Endothelial cell of umbilical vein (primary cell): ENCODE measurements at regions not wholly inside any gene's neighbourhood (a gene's known extent, or its start where the extent isn't known, plus 50 kb on each side); places are given as distances from the start of the nearest gene placed in this dataset.

ENCODE experiments used
- BruUV-seq: library from RNA; stranded (reverse); fragments of 400-500 nt; replicated peaks from 2 replicates; lab custom pipeline; 2021; lab: Mats Ljungman, UMichigan
- CTCF ChIA-PET: fragments of 300-600, 350-600 bp; sonication (Branson Sonifier 250); formaldehyde crosslinking; loops from one replicate; lab custom pipeline; 2021; ENCODE audit warnings: antibody characterized with exemption, inconsistent platforms; lab: Charles Lee
- POLR2A ChIA-PET: fragments of 300-600, 350-600 bp; sonication (Branson Sonifier 250); formaldehyde crosslinking; loops from one replicate; lab custom pipeline; 2021; ENCODE audit warnings: antibody characterized with exemption, inconsistent platforms; lab: Charles Lee
- DNase-seq: peaks from one replicate; pipeline ENCODE4 v3.0.0-alpha.2; 2011; ENCODE audit warnings: low read depth, low spot score
- FAIRE-seq: peaks from 2 replicates; lab custom pipeline; 2011; peaks lifted over from hg19 to GRCh38; lab: Jason Lieb, UNC
- H2AFZ ChIP-seq: 2 replicates; pipeline ENCODE4 v1.6.0; 2012; ENCODE audit warnings: low read depth, low read length, control low read depth, inconsistent platforms
- H3K27ac ChIP-seq: 2 replicates; pipeline ENCODE4 v1.5.1; 2011; ENCODE audit warnings: low read depth, mild to moderate bottlenecking, control low read depth, low read length, moderate library complexity; ENCODE audit not compliant: insufficient read depth
- H3K27me3 ChIP-seq, 2 experiments: 2 replicates each; pipeline versions ENCODE4 v1.6.0 to v1.6.1; 2011; ENCODE audit warnings: low read length in 2 of 2, mixed read lengths in 1 of 2; ENCODE audit not compliant: control insufficient read depth in 2 of 2, insufficient read depth in 2 of 2
- H3K36me3 ChIP-seq, 2 experiments: 2 replicates in 1 of 2; 3 replicates in 1 of 2; pipeline ENCODE4 v1.5.1; 2011; ENCODE audit warnings: low read length in 2 of 2, mild to moderate bottlenecking in 1 of 2, moderate library complexity in 1 of 2; ENCODE audit not compliant: control insufficient read depth in 2 of 2, insufficient read depth in 2 of 2; ENCODE audit errors: extremely low read depth in 1 of 2
- H3K4me1 ChIP-seq: 3 replicates; pipeline ENCODE4 v1.5.1; 2011; ENCODE audit warnings: mild to moderate bottlenecking, low read length; ENCODE audit not compliant: control insufficient read depth, insufficient read depth; ENCODE audit errors: extremely low read depth
- H3K4me2 ChIP-seq: 2 replicates; pipeline ENCODE4 v1.6.1; 2011; ENCODE audit warnings: low read length, control low read depth, mixed read lengths; ENCODE audit not compliant: insufficient read depth
- H3K4me3 ChIP-seq, 3 experiments: fragments of 200-600 bp in 1 of 3; sonication (generic), shearing (Covaris generic) in 1 of 3; replicated peaks in 1 of 3; 2 replicates each; pipeline ENCODE4 v1.5.1; 2011 to 2016; ENCODE audit warnings: control low read depth in 3 of 3, low read length in 3 of 3, mild to moderate bottlenecking in 2 of 3, inconsistent platforms in 1 of 3, low read depth in 1 of 3, moderate library complexity in 1 of 3; ENCODE audit not compliant: insufficient read depth in 1 of 3
- H3K79me2 ChIP-seq: 2 replicates; pipeline ENCODE4 v1.6.0; 2012; ENCODE audit warnings: low read length, inconsistent platforms; ENCODE audit not compliant: control insufficient read depth, insufficient read depth
- H3K9ac ChIP-seq: replicated peaks from 2 replicates; pipeline ENCODE3; 2011; ENCODE audit warnings: low read length, control low read depth; ENCODE audit not compliant: insufficient read depth; ENCODE audit errors: extremely low read depth
- H3K9me1 ChIP-seq: replicated peaks from 3 replicates; pipeline ENCODE4 v1.6.0; 2011; ENCODE audit warnings: mild to moderate bottlenecking, low read length; ENCODE audit not compliant: control insufficient read depth, insufficient read depth; ENCODE audit errors: extremely low read depth
- H3K9me3 ChIP-seq: replicated peaks from 2 replicates; pipeline ENCODE4 v1.5.1; 2012; ENCODE audit warnings: low read length, inconsistent platforms; ENCODE audit not compliant: control insufficient read depth, insufficient read depth
- H4K20me1 ChIP-seq: replicated peaks from 2 replicates; pipeline ENCODE3; 2011; ENCODE audit warnings: mild to moderate bottlenecking, low read length; ENCODE audit not compliant: control insufficient read depth, insufficient read depth; ENCODE audit errors: extremely low read depth
- EZH2 ChIP-seq: IDR thresholded peaks from 2 replicates; pipeline ENCODE4 v1.6.1; 2012; ENCODE audit warnings: borderline replicate concordance, low read depth, mild to moderate bottlenecking, moderate library complexity, low read length, inconsistent platforms; ENCODE audit not compliant: severe bottlenecking
- FOS ChIP-seq: IDR thresholded peaks from 2 replicates; pipeline ENCODE4 v1.6.1; 2011; ENCODE audit warnings: mild to moderate bottlenecking, low read length, moderate library complexity, borderline replicate concordance; ENCODE audit not compliant: insufficient read depth
- GATA2 ChIP-seq: IDR thresholded peaks from 2 replicates; pipeline ENCODE4 v1.7.0; 2011; ENCODE audit warnings: low read depth, mild to moderate bottlenecking, moderate library complexity, mixed read lengths, low read length; ENCODE audit not compliant: insufficient read length, insufficient read depth
- JUN ChIP-seq: IDR thresholded peaks from 2 replicates; pipeline ENCODE4 v1.6.1; 2011; ENCODE audit warnings: borderline replicate concordance, low read depth; ENCODE audit not compliant: insufficient read length, insufficient read depth
- MAX ChIP-seq: IDR thresholded peaks from 2 replicates; pipeline ENCODE4 v1.6.1; 2011; ENCODE audit not compliant: insufficient read depth, insufficient read length
- POLR2A ChIP-seq: IDR thresholded peaks from 2 replicates; pipeline ENCODE4 v1.6.1; 2012; ENCODE audit warnings: low read depth, mild to moderate bottlenecking, control low read depth, low read length
- POLR2AphosphoS5 ChIP-seq: IDR thresholded peaks from 2 replicates; pipeline ENCODE4 v1.6.1; 2012; ENCODE audit warnings: low read depth, mild to moderate bottlenecking, control low read depth, low read length, moderate library complexity; ENCODE audit not compliant: insufficient read depth
- dilution Hi-C: fragments of 300-500 bp; cut with MboI; formaldehyde crosslinking; loops from one replicate; pipeline ENCODE4 v1.15.0; 2019; ENCODE audit warnings: low sequenced_read_pairs; ENCODE audit not compliant: extremely low pct_ligation_motif_present
- intact Hi-C: fragments of 100-400 bp; cut with micrococcal nuclease; formaldehyde crosslinking; loops from one replicate; pipeline ENCODE4 v1.10.0; 2022

GRCh38 chr4:109355835-109356234 is 53.4 kb upstream of the COL25A1 start:
- Histone ChIP-seq H3K4me2 (no peak overlapping the region), H3K4me1 (peaks cover 15% of the 10 kb centered on the region), H2AFZ (no peak overlapping the region), H4K20me1 (no peaks in the 10 kb centered on the region), H3K9ac (no peak overlapping the region), H3K9me3 (no peaks in the 10 kb centered on the region), H3K79me2 (no peaks in the 10 kb centered on the region), H3K36me3 (no peaks in the 10 kb centered on the region), H3K27ac (no peak overlapping the region), H3K27me3 (no peaks in the 10 kb centered on the region), H3K4me3 (no peak overlapping the region), H3K9me1 (no peaks in the 10 kb centered on the region)
- CTCF ChIA-PET = interaction anchor here (1.2 kb wide), 1 partner anchor 9 kb away, joined by 3 read pairs; no protein-coding TSS in a partner anchor
- DNase-seq = no peak
- BruUV-seq = no TSS peak
- intact Hi-C loops (no loop called here), dilution Hi-C loops (no loop called here)
- POLR2A ChIA-PET = no interaction called here
- no peak for FAIRE-seq
- TF ChIP-seq JUN (no peak), GATA2 (no peak)

DNA sequence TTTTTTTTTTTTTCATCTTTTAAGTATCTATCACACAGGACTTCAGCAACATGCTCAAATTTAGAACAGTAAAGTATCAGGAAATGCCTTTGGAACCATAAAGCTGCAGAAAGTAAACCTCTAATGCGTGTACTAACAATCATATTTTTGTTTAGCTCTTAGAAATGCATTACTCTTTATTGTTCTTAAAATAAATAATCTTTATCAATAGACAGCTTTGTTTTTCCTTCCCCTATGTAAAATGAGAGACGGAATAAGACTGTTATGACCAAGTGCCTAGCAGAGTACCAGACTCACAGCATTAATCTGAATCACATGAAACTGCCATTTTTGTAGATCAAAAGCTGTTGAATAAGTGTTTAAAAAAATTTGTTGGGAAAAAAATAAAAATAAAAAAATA is 50.5 kb upstream of the COL25A1 start:
- H3K79me2 ChIP-seq = no peaks in the 10 kb centered on the region
- H3K27ac ChIP-seq = no peak overlapping the region
- ChIA-PET POLR2A (no interaction called here), CTCF (interaction anchor here (0.8 to 1.1 kb wide), 2 partner anchors 59 to 462 kb away, joined by 3 to 4 read pairs; no protein-coding TSS in a partner anchor)
- H2AFZ ChIP-seq = no peak overlapping the region
- no peak overlapping the region for H3K9ac ChIP-seq
- H3K4me3 ChIP-seq = no peak overlapping the region
- no peaks in the 10 kb centered on the region for H3K36me3 ChIP-seq
- H3K4me2 ChIP-seq = no peak overlapping the region
- no TSS peak for BruUV-seq
- no peaks in the 10 kb centered on the region for H4K20me1 ChIP-seq
- no peaks in the 10 kb centered on the region for H3K9me1 ChIP-seq
- DNase-seq = no peak
- intact Hi-C loops = no loop called here
- no peaks in the 10 kb centered on the region for H3K9me3 ChIP-seq
- dilution Hi-C loops = no loop called here
- H3K4me1 ChIP-seq = no peaks in the 10 kb centered on the region
- TF ChIP-seq MAX (no peak), FOS (no peak), POLR2A (no peak), EZH2 (no peak), POLR2AphosphoS5 (no peak)
- FAIRE-seq = no peak
- H3K27me3 ChIP-seq = no peaks in the 10 kb centered on the region
